SHP77 treated with DMSO at 0.1 percent for 48 hours (cell line): ENCODE measurements at regions not wholly inside any gene's neighbourhood (a gene's known extent, or its start where the extent isn't known, plus 50 kb on each side); places are given as distances from the start of the nearest gene placed in this dataset.
"Not testable (repeated sequence)": the region's sequence is repeated elsewhere in the genome, so short reads cannot be mapped to it uniquely, and the experiment has no call there.

ENCODE experiments used
- DNase-seq: peaks from one replicate; lab custom pipeline; 2025; lab: John Stamatoyannopoulos, UW

DNA sequence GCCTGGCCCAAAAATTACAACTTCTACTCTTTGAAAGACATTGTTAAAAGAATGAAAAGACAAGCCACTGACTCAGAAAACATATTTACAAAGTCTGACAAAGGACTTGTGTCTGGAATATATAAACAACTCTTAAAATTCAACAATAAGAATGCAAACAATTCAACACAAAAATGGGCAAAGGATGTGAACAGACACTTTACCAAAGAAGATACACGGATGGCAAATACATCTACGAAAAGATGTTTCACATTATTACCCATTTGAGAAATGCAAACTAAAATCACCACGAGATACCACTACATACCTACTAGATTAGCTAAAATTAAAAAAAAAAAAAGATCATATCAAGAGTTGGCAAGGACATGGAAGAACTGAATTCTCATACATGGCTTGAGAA lies 80.8 kb upstream of the METRNL start:
- no peak for DNase-seq

GRCh38 chr17:83000738-83001137 lies 78.7 kb upstream of the METRNL start:
- no peak for DNase-seq

- DNase-seq = no peak
Measured at GRCh38 chr17:83002118-83002805, 77.1 kb upstream of the METRNL start.

DNA sequence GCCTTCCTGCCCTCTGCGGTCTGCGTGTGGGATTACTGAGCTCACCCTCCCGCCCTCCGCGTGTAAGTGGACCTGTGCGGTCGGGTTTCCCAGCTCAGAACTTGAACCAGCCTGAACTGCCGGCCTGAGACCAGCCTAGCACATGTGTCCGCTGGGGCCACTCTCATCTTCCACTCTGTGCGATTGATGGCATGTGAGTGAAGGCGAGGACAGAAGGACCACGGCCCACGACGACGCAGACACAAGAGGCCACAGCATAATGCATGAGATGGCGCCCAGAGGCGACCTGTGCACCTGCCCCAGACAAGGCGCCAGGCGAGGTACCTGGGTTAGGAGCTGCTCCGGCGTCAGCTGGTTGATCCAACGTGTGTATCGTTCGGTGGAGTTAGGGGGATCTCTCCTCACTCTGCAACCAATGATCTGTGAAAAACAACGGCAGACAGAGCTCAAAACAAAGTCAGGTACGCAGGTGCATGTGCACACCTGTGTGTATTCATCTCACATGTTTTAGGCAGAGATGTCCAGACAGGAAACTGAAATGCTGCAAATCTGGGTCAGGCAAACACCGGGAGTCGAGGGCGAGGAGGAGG lies 74.5 kb upstream of the METRNL start:
- no peak for DNase-seq

DNA sequence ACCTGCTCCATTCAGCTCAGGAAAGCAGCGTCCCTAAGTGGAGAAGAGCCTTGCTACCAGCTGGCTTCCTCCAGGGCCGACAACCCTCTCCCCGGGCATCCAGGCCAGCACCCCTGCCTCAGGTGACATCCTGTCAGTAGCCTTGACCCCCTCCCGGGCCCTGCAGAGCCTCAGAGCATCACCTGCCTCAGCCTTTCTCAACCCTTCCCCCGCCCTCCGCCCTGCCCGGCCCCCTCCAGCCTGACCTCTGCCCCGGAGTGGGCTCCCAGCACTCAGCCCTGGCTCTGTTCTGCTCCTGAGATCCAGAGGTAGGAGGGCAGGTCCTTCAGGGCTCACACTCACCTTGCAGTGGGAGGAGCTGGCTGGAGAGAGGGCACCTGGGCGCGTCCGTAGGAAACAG lies 73.8 kb upstream of the METRNL start:
- no peak for DNase-seq

DNA sequence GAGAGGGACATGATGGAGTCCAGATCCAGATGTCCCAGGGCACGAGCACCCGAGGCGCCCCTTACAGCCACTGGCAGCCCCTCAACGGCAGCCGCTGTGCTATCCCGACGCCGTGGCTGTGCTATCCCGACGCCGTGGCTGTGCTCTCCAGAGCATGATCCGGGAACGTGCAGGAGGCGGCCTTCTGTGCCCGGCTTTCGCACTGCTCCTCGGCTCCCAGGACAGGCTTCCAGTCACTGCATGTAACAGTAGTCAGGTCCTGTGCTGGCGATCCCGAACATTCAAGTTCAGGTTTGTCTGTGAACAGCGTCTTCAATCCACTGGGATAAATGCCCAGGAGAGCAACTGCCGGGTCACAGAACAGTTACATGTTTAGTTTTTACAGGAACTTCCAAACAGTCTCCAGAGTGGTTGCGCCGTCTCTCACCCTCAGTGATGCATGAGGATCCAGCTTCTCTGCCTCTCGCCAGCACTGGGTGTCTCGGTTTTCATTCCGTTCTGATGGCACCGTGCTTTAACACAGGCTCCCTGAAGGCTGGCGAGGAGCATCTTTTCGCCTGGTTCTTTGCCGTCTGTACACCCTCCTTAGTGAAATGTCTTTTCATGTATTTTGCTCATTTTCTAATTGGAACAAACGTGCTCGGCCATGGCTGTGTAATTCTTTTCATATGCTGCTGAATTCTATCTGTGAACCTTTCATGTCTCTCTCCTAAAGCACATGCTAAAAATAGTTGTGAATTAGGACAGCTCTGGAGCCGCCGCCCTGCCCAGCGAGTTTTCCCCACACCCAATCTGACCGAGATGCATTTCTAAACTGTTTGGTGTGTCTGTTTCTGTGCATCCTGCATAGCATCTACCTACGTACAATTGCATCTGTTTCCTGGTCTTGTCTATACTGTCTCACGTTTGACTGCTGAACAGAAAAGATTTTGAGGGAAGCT lies 72.6 kb upstream of the METRNL start:
- no peak for DNase-seq

DNA sequence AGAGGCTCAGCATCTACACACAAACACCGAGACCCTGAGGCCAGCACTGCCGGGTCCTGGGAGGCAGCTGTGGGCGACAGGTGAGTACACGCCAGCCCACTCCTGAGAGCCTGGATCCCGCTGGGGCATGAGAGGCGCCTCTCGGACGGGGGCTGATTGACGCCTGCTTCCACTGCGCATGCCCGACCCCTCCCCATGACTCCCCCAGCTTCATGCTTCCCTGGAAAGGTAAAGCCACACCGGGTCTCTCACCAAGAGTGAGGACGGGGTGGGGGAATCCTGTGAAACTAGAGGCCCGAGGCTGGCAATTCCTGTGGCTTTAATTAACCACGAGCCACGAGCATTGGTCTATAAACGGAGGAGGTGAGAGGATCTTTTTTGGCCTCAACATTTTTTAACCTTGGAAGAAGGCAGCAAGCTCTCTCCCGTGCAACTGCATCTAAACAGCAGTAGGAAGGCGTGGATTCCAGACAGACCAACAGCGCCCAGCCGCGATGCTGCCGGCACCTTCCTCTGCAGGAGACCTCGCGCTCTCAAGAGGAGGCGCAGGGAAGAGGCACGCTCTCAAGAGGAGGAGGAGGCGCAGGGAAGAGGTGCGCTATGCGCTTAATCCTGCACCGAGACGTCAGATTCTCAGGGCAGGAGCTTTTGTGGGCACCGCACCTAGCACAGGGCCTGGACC lies 71.8 kb upstream of the METRNL start:
- DNase-seq = no peak

DNA sequence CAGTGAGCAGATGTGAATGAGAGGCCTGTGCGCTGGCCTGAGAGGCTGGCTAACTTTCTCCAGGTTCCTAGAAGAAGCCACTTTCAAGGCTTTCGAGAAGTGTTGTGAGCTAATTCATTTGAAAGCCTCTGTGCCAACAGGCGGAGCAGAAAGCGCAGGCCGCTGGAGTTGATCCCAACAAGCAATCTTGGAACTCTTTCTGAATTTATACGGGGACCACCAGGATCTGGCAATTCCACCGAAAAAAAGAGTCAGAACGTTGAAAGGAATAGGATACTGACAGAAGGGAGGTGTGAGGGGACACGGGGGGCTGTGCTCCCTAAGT lies 71.3 kb upstream of the METRNL start:
- no peak for DNase-seq

DNA sequence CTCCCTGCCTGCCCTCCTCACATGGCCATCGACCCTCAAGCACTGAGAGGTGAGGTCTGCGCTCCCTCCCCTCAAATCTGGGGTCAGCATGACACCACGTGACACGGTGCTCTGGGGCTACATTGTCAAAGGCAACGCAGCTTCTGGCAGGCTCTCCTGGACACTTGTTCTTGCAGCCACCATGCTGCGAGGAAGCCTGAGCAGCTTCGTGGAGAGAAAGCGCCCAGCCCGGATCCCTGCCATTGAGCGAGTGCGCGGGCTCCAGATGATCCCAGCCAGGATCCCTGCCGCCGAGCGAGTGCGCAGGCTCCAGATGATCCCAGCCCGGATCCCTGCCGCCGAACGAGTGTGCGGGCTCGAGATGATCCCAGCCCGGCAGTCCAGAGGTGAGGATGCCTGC lies 70.9 kb upstream of the METRNL start:
- DNase-seq = no peak

- DNase-seq = no peak
Measured at GRCh38 chr17:83009414-83010205, 69.8 kb upstream of the METRNL start.

DNA sequence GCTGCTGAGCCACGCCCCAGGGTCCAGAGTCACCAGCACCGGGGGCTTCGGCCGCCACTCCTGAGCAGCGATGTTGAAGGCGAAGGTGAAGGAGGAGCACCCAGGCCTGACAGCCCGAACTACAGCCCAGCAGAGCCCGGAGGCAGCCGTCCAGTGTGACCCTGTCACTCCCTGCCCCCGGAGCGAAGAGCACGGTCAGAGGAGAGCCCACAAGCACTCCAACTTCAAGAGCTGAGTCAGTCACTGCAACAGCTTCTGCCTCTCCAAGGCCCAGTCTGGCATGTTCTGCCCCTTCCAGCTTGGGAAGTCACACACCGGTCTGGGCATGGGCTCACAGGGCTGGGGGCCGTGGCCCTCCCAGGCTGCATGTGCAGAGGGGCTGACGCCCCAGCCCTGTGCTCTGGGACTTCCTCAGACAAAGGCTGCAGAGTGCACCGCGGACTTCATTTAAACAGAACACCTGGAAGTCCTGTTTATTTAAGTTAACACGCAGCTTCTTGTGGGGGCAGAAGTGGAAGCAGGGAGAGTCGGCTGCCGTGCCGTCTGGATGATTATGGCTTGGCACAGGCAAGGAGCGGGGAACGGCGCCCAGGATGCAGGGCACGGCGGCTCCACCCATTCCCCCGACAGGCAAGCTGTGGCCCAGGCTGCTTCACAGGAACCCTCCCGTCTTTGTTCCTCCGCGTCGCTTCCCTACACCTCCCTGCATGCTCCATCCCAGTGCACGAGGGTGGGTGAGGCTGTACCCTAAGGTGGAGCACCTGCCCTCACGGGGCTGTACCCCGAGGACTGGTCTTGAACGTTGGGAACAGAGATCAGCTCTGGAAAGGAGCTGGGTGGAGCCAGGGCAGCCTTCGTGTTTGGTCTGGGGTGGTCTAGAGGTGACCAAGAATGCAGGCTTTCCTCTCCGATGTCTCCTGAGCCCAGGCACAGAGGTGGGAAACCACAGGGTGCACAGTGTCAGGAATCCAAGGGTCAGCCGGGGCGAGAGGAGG lies 68.9 kb upstream of the METRNL start:
- DNase-seq = no peak

GRCh38 chr17:83011676-83012075 lies 67.7 kb upstream of the METRNL start:
- not testable (repeated sequence) for DNase-seq

DNA sequence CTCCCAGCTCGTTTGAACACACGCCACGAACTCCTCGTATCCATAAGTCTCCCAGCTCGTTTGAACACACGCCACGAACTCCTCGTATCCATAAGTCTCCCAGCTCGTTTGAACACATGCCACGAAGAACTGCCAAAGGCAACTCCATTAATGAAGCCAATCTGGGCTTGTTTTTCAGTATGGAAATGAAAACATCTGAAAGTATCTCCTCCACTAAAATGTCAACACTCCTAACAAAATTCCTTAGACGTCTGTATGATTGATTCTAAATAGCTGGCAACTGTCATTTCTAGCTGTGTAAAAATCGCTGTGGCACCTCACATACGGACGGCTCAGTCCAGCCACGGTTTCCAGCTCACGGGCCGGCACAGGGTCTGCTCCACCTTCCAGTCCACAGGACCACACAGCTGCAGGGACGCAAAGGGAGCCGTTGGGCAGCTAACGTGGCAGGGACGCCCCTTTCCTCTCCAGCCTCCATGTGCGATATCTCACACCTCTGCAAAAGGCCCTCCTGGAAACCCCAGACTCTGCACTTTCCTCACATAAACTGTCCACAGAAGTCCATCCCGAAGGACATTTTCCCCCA lies 67.1 kb upstream of the METRNL start:
- no peak for DNase-seq

- DNase-seq = no peak
Measured at GRCh38 chr17:83012868-83013778, 66.3 kb upstream of the METRNL start.

- no peak for DNase-seq
Measured at GRCh38 chr17:83013779-83014117, 65.7 kb upstream of the METRNL start.

DNA sequence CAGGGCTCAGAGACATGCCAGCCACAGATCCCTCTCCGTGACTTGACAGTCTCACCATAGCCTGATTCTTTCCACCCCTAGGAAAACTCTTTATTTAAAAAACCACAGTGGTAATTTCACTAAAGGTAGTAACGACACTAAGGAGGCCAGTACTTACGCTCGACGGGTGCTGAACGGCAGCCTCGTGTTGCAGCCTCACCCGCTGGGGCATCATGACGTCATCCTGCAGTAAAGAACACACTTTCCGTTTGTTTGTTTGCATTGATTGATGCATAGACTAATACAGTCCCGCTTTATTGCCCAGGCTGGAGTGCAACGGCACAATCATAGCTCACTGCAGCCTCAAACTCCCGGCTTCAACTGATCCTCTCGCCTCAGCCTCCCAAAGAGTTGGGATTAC lies 65.1 kb upstream of the METRNL start:
- DNase-seq = peak; percentile 4

GRCh38 chr17:83014940-83015910 lies 64.2 kb upstream of the METRNL start:
- no peak for DNase-seq

DNA sequence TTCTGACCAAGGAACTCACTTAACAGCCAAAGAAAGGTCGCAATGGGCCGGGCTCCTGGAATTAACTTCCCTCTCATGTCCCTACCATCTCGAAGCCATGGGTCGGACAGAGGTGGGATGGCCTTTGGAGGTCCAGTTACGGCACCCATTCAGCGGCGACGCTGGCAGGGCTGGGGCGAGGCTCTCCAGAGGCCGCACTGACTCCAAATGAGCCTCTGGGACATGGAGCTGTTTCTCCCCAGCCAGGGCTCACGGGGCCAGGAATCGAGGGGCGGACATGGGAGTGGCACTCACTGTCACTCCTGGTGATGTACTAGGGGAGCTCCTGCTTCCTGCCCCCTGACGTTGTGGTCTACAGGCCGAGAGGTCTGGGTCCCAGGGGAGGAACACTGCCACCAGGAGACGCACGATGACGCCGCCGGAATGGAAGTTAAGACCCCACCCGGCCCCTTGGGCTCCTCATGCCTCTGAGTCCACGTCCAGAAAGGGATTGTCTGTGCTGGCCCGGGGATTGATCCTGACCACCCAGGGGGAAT lies 60.7 kb upstream of the METRNL start:
- no peak for DNase-seq
